Jurkat, Clone E6-1 (cell line): ENCODE measurements at regions not wholly inside any gene's neighbourhood (a gene's known extent, or its start where the extent isn't known, plus 50 kb on each side); places are given as distances from the start of the nearest gene placed in this dataset.
"Not testable (repeated sequence)": the region's sequence is repeated elsewhere in the genome, so short reads cannot be mapped to it uniquely, and the experiment has no call there.

ENCODE experiments used
- DNase-seq: peaks from one replicate; pipeline ENCODE4 v3.0.0-alpha.2; 2011; ENCODE audit warnings: low read depth, low spot score
- H3K4me3 ChIP-seq: 2 replicates; pipeline ENCODE4 v1.5.1; 2011; ENCODE audit warnings: mild to moderate bottlenecking, low read length, control low read depth, moderate library complexity

DNA sequence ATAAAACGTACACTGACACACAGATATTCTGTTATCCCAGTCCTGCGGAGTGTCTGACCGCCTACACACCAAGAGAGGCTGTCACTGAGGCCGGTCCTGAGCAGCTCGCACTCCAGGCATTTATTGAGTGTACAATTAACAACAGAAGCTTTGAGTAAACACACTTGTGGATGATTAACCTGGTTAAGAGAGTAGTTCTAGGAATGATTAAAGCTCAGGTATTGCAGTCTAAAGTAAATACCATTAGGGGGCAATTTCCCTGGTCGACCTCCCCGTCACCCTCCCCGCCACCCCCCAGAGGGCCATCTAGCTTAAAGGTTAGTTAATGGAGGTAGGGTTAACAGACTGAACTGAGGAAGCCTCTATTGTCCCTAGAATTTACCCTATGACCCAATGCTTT is 1278.5 kb downstream of the NSUN3 start:
- no peak for DNase-seq
- H3K4me3 ChIP-seq: no peak overlapping the region

DNA sequence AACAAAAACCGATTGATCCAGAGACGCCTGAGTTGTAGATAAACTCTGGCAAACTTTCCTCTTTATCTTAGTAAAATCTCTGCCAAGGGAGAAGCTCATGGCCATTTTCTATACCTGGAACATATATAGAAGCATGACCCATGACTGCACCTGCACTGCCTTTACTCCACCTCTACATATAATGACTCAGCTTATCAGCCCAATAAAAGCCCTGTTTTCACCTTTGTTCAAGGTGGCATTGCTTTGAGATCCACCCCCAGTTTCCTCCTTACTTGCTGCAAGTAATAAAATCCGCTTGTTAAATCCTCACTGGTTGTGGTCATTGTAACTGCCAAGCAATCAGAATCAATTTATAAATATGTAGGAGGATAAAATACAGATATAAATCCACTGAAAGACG is 1280.4 kb downstream of the NSUN3 start:
- no peak overlapping the region for H3K4me3 ChIP-seq
- no peak for DNase-seq

DNA sequence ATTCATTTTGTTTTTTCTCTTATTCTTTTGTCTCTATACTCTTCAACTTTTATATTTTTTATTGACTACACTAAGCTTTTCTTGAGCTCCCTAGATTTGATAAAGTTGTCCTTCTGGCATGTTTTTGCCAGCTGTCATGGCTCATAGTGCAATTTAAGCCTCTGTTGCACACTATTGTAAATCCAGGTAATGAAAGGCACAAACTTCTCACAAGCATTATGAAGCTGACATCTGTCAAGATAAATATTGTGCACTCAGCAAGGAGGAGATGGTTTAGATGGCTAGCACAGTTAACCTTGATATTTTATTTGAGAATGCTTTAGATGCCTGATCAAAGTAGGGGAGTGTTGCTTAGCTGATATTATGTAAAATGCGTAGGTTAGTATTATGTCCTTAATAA is 1280.9 kb downstream of the NSUN3 start:
- no peak overlapping the region for H3K4me3 ChIP-seq
- no peak for DNase-seq

DNA sequence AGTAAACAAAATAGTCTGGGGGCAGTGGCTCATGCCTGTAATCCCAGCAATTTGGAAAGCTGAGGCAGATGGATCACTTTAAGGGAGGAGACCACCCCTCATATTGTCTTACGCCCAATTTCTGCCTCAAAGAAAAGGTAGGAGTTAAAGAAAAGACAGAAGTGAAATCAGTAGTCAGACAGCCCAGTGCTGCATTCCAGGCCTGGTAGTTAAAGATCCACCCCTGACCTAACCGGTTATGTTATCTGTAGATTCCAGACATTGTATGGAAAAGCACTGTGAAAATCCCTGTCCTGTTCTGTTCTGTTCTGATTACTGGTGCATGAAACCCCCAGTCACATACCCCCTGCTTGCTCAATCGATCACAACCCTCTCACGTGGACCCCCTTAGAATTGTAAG is 1285.1 kb downstream of the NSUN3 start:
- not testable (repeated sequence) for H3K4me3 ChIP-seq, DNase-seq

DNA sequence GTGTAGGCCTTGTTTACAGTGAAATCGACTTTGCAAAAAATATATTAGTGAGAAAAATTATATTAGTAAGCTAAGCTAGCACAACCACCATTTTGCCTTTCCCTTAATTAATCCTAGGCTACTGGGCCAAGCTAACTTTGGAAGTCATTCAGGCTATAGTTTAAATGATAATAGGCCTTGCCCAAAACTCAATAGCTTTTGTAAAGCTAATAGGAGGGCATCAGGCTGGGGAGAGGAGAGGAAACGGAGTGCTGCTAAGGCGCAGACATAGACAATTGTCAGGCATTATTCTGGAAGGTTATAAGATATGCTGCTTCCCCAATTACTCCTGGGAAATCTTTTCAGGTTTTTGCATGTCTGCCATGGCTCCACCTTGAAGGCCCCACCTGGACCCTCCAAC is 1286.0 kb downstream of the NSUN3 start:
- H3K4me3 ChIP-seq: no peak overlapping the region

DNA sequence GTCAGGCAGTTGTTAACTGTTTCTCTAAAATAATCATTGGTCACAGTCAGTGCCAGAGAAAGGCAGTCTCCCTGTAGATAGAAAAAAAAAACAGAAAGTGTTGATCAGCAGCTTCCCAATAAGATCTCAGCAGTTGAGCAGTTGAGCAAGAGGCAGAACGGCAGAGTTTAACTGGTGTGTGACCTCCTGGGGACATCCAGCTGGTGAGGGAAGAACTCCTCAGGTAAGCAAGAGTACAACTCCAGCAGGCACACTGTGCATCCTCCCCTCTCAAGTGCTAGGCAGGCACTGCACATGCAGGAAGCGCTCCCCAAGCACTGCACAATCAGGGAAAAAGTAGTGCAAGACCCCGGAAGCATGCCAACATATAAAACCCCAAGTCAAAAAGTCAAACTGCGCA is 1287.2 kb downstream of the NSUN3 start:
- no peak for DNase-seq
- no peak overlapping the region for H3K4me3 ChIP-seq

More for the DNA sequence above, 1286.0 kb downstream of the NSUN3 start:
- DNase-seq: no peak

DNA sequence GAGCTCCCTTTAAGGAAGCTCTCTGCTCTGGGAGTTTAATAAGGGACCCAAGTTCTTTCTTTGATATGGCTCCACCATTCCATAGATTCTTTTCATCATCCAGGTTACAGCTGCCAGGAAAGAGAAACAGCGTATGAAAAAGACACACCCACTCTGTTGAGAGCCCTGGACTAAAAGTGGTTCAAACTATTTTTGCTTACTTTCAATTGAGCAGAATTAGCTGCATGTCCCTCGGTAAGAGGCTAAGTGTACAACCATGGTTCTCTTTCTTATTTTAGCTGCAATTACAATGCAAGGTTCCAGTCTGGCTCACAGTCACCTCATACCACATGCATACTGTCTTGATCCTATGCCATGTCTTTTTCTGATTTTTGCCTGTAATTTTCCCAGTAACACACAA is 1288.3 kb downstream of the NSUN3 start:
- DNase-seq: no peak
- no peak overlapping the region for H3K4me3 ChIP-seq

DNA sequence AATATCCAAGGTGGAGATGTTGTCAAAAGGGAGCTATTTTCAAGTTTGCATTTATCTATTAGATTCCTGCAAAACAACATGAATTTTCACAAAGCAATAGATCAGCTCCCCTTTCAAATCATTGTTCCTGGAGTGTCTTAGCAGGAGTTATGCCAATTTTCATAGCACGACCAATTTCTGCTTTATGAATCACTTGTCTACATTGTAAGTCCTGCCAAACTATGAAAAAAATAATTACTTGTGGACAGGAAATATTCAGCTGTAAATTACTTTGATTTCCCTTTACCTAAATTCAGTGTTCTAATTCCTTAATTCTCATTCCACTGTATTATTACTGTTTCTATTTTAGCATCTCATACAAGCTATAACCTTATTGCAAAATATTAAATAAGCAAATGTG is 1289.6 kb downstream of the NSUN3 start:
- no peak overlapping the region for H3K4me3 ChIP-seq
- no peak for DNase-seq

DNA sequence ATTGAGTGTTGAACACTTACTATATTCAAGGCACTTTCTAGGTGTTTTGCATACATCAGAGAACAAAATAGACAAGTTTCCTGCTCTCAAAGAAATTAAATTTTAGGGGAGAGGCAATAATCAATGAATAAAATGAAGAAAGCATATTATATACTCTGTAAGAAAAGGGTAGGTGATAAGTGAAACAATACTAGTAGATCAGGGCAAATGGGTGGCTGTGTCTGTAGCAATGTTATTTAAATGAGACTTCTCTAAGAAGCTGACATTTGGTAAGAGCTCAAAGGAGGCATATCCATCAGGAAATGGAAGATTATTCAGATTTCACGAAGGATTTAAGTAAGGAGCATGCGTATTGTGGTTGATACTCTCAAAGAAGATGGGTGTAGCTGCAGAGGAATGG is 1291.6 kb downstream of the NSUN3 start:
- DNase-seq: no peak
- H3K4me3 ChIP-seq: no peak overlapping the region

DNA sequence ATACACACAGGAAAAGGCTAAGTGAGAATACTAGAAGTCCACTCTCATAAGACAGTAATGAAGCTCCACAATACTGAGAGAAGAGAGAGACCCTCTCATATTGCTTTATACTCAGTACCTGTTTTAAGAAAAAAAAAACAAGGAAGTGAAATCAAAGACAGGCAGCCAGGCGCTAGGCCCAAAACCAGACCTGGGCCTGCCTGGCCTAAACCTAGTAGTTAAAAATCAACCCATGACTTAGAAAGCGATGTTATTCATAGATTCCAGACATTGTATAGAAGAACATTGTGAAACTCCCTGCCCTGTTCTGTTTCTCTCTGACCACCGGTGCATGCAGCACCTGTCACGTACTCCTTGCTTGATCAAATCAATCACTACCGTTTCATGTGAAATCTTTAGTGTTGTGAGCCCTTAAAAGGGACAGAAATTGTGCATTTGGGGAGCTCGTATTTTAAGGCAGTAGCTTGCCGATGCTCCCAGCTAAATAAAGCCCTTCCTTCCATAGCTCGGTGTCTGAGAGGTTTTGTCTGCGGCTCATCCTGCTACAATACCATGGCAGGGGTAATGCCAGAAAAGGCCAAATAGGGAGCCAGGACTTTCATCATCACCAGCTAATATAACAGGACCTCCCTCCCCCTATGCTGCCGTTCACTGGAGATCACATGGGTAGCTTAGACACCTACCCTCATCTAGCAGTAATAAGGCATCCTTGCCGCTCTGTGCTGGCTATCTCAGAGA is 1294.1 kb downstream of the NSUN3 start:
- no peak overlapping the region for H3K4me3 ChIP-seq

DNA sequence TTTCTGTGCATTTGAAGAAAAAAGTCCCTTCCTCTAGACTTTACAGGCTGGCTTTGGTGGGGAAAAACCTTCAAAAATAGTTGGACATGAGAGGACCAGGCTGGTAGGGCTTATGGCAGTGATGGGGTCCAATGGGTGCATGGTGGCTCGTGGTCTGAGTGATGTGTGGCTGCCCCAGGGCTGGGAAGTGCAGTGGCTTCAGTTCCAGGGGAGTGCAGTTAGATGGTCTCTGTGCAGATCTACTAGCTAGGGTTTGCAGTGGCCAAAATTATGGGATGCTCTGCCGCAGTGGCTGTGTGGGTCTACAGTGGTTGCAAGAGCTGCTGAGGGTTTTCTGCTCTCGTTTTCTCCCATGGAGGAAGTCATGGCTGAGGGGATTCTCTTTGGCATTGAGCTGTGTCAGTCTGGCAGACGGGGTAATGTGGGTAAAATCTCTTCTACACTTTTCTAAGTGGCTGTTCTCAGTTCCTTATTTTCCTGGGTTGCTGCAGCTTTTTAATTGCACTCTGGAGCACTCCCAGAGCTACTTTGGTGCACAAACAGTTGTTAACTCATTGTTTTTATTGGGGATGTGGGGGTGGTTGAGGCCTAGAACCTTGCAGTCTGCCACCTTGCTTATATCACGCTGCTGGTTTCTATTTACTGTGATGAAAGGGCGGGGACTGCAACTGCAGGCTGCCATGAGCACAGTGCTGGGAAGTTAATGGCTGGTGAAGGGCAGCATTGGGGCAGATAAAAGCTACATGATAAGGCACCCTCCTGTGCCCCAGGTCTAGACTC is 1324.6 kb downstream of the NSUN3 start:
- DNase-seq: no peak
- H3K4me3 ChIP-seq: no peak overlapping the region

More for the DNA sequence above, 1294.1 kb downstream of the NSUN3 start:
- no peak for DNase-seq

DNA sequence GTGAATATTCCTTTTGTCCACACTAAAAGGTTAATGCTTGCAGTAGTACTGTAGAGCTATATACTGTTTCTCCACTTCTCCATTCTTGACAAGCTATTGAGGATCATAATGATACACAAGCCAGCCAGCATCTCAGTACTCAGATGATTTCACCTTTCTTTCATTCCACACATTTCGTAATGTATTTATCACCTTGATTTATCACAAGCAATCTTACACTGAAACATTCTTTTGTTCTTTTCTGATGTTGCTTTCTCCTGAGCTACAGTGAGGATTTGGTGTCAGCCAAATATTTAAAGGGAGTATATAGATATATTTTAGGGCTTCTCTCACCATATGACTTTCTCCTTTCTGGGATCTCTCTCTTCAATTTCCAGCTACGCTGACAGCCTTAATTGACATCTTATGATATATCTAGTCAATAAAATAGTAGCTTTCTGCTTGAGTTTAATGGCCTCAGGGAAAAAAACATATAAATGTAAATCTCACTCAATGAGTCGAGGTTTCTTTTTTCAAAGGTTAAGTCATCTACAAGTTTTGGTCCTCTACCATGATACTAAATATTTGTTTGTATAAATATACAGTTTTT is 1327.0 kb downstream of the NSUN3 start:
- no peak for DNase-seq
- no peak overlapping the region for H3K4me3 ChIP-seq

DNA sequence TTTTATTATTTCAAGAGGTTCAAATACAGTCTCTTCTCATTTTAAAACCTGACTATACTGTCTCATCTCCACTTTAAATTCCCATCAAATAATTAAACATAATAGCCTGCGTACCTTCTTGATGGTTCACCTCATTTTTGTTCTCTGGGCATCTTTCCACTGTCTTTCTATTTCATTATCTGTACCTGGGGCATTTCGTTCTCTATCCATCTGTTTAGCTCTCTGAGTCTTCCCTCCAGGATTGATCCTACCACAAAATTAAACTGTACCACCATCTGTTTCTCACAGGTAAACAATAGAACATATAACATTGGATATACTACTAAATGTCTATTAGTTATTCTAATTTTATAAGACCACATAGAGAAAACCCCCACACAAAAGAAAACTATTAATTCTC is 1331.4 kb downstream of the NSUN3 start:
- DNase-seq: no peak
- H3K4me3 ChIP-seq: no peak overlapping the region

DNA sequence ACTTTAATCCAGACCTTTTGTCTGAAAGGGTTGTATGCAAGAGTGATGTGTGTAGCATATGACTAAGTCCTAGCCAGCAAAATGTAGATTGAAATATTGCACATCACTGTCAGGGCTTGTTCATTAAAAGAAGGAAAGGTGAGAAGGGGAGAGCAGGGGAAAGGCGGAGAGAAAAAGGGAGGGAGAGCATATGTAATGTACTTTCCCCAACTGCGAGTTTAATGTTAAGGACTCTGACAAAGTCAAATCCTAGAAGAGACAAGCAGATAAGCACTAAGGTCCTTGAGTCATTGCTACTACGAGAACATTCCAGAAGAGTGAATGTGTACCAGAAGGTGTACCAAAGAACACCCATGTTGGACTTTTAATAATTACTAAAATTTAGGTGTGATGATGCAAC is 1336.7 kb downstream of the NSUN3 start:
- DNase-seq: no peak
- no peak overlapping the region for H3K4me3 ChIP-seq

DNA sequence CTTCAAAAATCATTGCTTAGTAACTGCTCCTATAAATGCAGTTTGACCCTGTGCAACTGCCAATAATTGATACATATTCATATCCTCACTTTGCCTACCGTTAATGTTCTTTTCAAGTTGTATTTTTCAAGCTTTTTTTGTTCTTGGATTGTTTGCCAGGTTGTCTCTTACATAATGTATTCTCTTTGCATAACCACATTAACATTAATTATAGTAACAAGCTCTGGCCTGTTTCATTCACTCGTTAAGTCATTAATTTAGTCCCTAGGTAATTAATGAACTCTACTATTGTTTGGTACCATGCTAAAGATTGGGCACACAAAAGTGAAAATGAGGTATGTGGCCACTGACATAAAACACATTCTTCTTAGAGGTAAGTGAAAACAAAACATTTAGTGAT is 1338.8 kb downstream of the NSUN3 start:
- no peak overlapping the region for H3K4me3 ChIP-seq
- no peak for DNase-seq

DNA sequence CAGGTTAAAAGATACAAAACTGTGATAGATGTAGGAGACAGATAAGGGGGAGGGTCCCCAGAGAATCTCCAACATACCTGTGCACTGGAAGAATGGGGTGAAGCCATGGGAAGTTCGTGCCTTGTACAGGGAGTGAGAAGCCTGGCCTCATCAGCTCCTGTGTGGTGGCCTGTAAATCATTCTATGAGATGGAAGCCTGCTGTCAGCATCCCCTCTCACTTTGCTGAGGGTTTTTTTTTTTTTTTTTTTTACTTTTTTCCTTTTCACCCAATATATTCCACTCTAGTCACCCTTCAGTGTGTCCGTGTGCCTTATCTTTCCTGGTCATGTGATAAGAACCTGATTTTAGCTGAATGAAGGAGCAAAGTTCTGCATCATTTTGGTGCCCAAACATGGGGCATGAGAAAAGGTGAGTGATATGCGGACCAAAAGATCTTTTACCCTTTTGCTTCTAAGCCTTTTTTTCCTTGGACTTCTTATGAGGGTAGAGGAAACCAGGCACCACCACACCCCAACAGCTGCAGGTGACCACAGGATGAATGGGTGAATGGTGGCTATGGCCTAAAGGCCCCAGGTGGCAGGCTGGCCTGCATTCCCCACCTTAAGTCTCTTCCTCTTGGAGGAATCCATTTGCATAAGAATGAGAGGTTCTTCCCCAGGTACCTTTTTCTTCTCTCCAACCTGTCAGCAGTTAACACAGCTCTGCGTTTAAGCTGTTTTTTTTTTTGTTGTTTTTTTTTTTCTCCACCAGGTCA is 1345.0 kb downstream of the NSUN3 start:
- DNase-seq: no peak
- no peak overlapping the region for H3K4me3 ChIP-seq

DNA sequence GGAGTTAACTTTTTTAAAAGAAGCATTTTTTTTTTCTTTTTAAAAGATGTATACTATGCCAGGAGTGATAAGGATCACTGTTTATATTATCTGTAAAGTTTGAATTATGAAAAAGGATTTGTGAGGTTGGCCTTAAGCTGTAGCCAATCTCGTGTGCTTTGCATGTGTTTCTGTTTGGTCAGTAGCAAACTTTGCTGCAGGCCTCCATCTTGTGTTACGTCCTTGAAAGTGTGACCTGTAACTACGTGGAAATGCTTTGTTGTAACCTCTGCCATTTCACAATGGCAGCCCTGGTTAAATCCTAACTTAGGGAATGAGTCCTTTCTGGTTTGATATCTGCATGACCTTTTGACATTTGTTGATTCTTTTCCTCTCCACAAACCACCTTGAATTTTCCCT is 1345.6 kb downstream of the NSUN3 start:
- H3K4me3 ChIP-seq: no peak overlapping the region
- DNase-seq: no peak

DNA sequence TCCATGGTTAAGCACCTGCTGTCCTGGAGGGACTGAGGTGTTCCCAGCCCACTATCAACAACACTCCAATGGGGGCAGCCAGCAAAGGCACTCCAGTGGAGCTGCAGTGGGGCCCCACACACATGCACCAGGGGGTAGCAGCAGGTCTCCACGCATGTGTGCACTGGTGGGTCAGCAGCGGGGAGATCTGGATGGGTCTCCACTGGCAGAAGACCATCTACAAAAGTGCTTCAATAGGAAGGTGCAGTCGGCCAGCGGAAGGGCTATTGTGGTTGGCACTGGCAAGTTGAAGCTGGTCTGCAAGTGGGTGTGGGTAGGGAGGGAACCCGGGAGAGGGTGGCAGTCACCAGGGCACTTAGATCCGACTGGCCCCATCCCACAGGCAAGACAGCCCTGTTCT is 1355.4 kb downstream of the NSUN3 start:
- DNase-seq: no peak
- no peak overlapping the region for H3K4me3 ChIP-seq

DNA sequence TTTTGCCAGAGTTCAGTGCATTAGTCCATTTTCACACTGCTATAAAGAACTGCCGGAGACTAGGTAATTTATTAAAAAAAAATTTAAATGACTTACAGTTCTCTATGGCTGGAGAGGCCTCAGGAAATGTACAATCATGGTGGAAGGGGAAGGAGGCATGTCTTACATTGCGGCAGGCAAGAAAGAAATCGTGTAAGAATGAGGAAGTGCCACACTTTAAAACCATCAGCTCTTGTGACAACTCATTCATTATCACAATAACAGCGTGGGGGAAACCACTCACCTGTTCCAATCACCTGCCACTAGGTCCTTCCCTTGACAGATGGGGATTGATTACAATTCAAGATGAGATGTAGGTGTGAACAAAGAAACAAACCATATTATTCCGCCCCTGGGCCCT is 1361.4 kb downstream of the NSUN3 start:
- DNase-seq: no peak
- H3K4me3 ChIP-seq: no peak overlapping the region

DNA sequence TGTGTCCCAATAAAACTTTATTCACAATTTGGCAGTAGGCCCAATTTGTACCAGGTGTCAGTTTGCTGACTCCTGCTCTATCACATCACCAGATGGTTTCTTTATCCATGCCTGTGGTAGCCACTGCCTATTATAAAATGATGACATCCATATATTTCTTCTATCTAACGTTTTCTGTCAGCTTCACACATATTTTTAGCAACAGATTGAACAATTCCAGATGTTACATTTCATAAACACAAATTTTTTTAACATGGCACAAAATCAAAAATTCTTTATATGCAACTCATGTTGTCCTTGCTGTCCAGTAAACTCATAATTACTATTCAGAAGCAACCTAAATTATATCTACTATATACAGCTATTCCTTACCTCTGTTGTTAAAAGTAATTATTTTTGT is 1371.6 kb downstream of the NSUN3 start:
- H3K4me3 ChIP-seq: no peak overlapping the region
- DNase-seq: no peak
